IPS-18c (cell line): ENCODE measurements at regions not wholly inside any gene's neighbourhood (a gene's known extent, or its start where the extent isn't known, plus 50 kb on each side); places are given as distances from the start of the nearest gene placed in this dataset.

Experiments
- H3K4me3 ChIP-seq: 2 replicates; pipeline ENCODE4 v1.7.0; 2013; ENCODE audit warnings: low read depth, mild to moderate bottlenecking, low read length, moderate library complexity; ENCODE audit not compliant: insufficient read depth
- H3K9me3 ChIP-seq: one replicate; pipeline ENCODE4 v1.6.1; 2013; ENCODE audit warnings: mild to moderate bottlenecking, low read length, moderate library complexity; ENCODE audit not compliant: control insufficient read depth, insufficient read depth

- Histone ChIP-seq H3K9me3 (no peaks in the 10 kb centered on the region), H3K4me3 (no peak overlapping the region)
Observed at GRCh38 chr18:40690062-40690461, 1265.0 kb upstream of the PIK3C3 start.

- Histone ChIP-seq H3K4me3 (no peak overlapping the region), H3K9me3 (no peaks in the 10 kb centered on the region)
Observed at GRCh38 chr18:40687399-40687798, 1267.6 kb upstream of the PIK3C3 start.

DNA sequence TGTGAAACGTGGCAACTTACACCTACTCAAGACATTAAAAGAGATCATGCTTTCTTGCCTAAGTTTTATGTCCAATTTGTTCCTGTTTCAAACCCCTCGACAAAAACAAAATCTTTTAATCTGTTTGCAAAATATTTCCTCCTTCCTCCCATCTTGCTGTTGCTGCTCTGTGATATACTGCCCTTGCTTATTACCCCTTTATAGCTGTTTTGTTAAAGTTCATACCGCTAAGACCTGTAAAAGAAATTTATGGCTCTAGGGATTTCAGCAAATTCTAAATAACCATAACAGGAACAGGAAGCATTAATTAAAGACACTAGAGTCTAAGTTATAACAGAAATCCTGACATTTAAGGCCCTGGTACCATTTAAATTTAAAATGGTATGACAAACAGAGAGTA is 1268.2 kb upstream of the PIK3C3 start:
- Histone ChIP-seq H3K4me3 (no peak overlapping the region), H3K9me3 (no peaks in the 10 kb centered on the region)

- H3K9me3 ChIP-seq = no peaks in the 10 kb centered on the region
Observed at GRCh38 chr18:40685219-40685618, 1269.8 kb upstream of the PIK3C3 start.

GRCh38 chr18:40678318-40678717 is 1276.7 kb upstream of the PIK3C3 start:
- Histone ChIP-seq H3K9me3 (no peaks in the 10 kb centered on the region), H3K4me3 (no peak overlapping the region)

More at GRCh38 chr18:40685219-40685618, 1269.8 kb upstream of the PIK3C3 start:
- no peak overlapping the region for H3K4me3 ChIP-seq

DNA sequence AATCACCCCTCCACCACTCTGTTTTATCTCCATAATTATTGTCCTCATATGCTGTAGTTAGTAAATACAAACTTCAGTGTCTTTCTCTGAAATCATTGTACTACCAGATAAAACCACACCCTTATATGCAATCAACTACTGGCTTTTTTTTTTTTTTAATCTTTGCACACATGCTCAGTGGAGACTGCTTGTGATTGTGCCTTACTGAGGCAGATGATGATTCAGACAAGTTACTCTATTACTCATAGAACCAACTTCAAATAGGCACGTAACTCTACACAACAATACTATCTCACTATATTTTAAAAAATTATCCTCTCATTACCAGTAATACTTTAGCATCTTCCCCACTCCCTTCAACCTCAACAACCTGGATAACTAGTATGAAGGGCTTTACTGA is 1278.4 kb upstream of the PIK3C3 start:
- H3K9me3 ChIP-seq = no peaks in the 10 kb centered on the region
- H3K4me3 ChIP-seq = no peak overlapping the region

DNA sequence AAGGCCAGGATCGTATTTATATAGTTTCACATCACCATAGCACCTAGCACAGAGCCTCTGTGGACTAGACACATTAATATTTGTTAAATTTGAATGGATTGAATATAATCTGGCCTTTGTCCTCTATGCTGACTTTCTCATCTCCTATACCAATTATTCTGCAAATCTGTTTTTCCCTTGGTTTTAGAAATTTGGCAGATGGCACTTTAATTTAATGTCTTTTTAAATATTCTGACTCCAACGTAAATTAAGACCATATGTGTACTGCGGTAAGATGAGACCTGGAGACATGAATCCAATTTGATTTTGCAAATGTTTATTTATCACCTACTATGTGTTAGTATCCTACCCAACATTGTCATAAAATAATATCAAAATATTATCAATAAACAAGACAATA is 1281.9 kb upstream of the PIK3C3 start:
- H3K9me3 ChIP-seq = no peaks in the 10 kb centered on the region
- no peak overlapping the region for H3K4me3 ChIP-seq

DNA sequence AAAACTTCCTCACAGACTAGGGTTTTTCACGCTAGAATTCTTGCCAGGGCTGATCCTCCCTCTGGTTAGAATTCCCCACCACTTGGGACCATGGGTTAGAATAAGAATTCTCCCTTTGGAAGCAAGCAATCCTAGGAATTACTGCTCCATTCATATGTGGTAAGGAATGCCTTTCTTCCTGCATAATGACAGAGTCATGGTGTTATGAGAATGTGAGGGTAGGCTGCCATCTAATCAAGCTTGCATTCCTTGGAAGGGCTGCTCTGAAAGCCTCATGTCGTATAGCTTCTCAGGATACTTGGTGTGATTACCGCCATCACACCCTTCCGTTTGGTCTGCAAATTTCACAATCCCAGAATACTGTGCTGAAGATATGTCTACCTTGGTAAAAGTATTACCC is 1282.4 kb upstream of the PIK3C3 start:
- no peaks in the 10 kb centered on the region for H3K9me3 ChIP-seq
- H3K4me3 ChIP-seq = no peak overlapping the region

DNA sequence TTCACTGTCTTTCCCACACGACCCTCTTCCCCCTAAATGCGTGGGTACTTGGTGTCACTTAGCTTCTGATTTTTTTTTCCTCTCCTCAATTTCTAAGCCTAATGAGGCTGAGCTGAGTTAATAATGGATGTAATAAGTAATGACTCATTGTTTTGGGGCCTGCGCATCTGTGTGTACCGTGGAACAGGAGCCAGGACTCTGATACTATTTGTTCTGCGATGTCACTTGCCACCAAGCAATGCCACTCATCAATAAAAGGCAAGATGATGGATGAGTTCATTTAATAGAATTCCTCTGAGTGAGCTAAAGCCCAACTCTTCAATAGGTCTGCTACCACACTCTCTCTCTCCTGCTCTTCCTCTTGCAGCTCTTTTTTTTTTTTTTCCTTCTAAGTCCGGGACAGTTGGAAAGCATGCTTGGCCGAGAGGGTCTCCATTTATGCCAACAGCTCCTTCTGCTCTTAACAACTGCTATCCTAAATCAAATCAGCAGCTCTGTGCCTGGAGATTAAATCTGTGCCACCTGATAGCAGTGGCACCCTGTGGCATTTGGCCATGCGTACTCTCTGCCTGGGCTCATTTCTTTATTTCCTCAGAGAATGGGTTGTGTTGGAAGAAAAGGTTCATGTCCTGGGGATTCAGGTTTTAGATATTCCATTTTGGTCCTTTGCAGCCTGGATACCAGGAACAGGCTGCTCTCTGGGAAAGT is 1284.2 kb upstream of the PIK3C3 start:
- Histone ChIP-seq H3K4me3 (no peak overlapping the region), H3K9me3 (no peaks in the 10 kb centered on the region)

DNA sequence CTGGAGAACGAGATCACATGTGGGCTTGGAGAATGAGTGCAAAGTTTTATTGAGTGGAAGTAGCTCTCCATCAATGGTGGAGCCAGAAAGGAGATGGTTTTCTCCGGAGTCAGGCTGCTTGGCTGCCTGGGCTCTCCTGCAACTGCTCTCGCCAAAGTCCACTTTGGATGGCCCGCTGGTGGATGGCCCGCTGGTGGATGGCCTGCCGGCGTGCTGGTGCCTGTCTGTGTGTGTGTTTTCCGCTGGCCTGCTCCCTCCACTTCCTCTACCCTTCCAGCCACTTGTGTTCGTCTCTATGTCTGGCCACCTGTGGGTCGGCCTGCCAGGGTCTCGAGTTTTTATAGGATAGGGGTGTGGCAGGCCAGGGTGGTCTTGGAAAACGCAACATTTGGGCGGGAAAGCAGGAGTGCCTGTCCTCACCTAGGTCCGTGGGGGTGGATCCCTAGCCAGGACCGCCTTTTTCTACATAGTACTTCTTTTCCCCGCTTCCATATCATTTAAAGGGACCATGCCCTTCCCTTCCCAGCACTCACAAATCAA is 1292.1 kb upstream of the PIK3C3 start:
- no peak overlapping the region for H3K4me3 ChIP-seq

DNA sequence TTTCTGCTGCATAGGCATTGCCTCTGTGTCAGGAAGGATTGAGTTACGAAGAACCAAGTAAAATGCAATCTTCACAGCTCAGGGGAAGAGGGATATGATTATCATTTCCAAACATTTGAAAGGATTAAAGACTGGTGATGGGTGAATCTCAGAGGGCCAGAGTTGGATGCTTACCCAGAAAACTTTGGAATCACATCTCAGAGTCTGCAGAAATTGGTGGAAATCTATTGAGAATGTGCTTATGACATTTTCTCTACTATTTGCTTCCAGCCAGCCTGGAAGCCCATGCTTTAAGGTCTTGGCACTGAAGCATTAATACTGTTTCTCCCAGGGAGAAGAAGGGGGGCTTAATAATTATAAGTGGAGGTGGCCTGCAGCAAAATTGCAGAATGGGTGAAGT is 1301.4 kb upstream of the PIK3C3 start:
- no peak overlapping the region for H3K4me3 ChIP-seq

More for the DNA sequence above, 1292.1 kb upstream of the PIK3C3 start:
- H3K9me3 ChIP-seq = no peaks in the 10 kb centered on the region

DNA sequence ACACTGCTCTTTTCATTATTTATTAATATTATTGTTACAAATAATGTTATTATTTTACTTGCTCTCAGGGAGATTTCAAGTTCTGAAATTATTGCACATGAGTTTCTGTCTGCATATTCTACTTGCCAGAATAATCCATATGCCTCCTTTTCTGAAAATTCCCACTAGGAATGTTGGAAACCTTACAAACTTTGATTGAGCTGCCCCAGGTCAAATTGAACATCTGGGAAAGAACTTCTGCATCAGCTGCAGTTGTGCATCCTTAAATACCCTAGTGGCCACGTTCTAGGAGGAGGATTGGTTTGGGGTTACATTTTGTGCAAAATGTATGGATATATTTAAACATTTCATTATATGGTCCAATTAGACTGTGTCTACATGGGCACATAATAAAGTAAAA is 1302.7 kb upstream of the PIK3C3 start:
- Histone ChIP-seq H3K9me3 (no peaks in the 10 kb centered on the region), H3K4me3 (no peak overlapping the region)

More for the DNA sequence above, 1301.4 kb upstream of the PIK3C3 start:
- no peaks in the 10 kb centered on the region for H3K9me3 ChIP-seq

- H3K4me3 ChIP-seq = no peak overlapping the region
- no peaks in the 10 kb centered on the region for H3K9me3 ChIP-seq
Observed at GRCh38 chr18:40651163-40651562, 1303.9 kb upstream of the PIK3C3 start.

- no peaks in the 10 kb centered on the region for H3K9me3 ChIP-seq
- no peak overlapping the region for H3K4me3 ChIP-seq
Observed at GRCh38 chr18:40642692-40643229, 1312.3 kb upstream of the PIK3C3 start.

DNA sequence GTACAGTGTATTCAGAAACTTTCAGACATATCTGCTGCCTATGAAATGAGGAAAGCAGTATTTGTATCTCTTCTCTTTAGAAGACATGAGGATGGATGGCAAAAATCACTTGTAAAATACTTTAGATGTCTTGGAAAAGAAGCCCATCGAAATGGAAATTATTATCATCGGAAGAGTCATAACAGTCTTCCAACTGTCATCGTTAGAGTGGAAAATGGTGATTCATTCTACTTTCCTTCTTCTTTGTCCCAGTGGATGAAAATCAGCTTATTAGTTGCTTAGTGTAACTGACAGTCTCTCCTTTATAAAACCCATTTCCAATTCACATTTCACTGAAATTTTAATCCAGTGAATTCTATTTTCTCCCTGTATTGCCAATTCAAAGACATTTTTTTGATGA is 1323.7 kb upstream of the PIK3C3 start:
- Histone ChIP-seq H3K4me3 (no peak overlapping the region), H3K9me3 (no peaks in the 10 kb centered on the region)

DNA sequence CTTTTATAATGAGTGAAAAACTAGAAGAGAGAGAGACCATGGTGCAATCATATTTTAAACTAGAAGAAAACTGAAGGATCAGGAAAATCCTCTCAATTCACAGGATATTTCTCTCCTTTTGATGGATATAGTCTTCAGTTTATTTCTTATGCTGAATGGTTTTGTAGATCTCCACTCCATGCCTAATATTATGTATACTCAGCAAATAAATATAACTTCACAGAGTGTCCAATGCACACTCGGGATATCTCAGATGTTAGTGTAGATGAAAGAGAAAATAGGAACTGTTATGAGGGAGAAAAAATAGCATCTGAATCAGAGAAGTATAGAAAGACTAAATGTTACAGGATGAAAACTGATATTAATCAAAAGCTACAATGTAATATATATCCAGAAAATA is 1324.5 kb upstream of the PIK3C3 start:
- Histone ChIP-seq H3K4me3 (no peak overlapping the region), H3K9me3 (no peaks in the 10 kb centered on the region)

DNA sequence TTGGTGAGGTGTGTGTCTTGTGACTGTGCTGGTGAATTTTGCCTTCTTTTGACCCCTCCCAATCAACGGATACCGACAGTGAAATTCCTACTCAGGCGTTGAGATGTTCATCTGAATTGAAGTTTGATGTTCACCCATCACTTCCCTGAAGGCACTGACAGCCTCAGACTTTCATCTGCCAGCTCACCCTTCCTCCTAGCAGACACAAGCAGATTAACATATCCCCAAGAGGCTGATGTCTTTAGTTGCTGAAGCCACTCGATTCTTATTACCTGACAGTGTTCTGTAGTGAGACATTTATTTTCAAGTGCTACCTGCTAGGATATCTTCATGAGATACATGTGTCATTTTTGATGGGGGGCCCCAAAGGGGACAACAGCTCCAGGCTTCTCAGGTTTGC is 1330.1 kb upstream of the PIK3C3 start:
- H3K4me3 ChIP-seq = no peak overlapping the region
- H3K9me3 ChIP-seq = no peaks in the 10 kb centered on the region

GRCh38 chr18:40613721-40614120 is 1341.3 kb upstream of the PIK3C3 start:
- no peak overlapping the region for H3K4me3 ChIP-seq
- no peaks in the 10 kb centered on the region for H3K9me3 ChIP-seq

DNA sequence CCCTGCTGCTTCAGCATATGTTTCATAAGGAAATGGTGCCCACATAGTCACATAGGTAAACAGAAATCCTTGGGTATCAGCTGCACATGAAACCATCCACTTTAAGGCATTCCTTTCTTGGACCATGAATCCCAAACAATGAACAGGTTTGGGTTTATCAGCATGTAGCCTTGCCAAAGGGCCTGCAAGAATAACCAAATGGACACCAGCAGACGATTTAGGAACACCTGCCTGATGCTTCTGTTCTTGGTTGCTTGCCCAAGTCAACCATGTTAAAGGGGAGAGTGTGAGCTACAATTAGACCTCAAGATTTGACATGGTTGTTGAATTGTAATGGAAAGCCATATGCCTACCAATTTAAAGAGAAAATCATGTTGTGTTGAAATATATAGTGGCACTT is 1342.7 kb upstream of the PIK3C3 start:
- H3K9me3 ChIP-seq = no peaks in the 10 kb centered on the region
- no peak overlapping the region for H3K4me3 ChIP-seq
